ENCODE measurements at regions not wholly inside any gene's neighbourhood (a gene's known extent, or its start where the extent isn't known, plus 50 kb on each side); places are given as distances from the start of the nearest gene placed in this dataset.
"Not testable (repeated sequence)": the region's sequence is repeated elsewhere in the genome, so short reads cannot be mapped to it uniquely, and the experiment has no call there.

GRCh38 chr4:15336410-15337167, 91.2 kb upstream of the C1QTNF7 start:
- DNase-seq (ENCODE audit: low read depth, low spot score): peak; percentile 86

DNA sequence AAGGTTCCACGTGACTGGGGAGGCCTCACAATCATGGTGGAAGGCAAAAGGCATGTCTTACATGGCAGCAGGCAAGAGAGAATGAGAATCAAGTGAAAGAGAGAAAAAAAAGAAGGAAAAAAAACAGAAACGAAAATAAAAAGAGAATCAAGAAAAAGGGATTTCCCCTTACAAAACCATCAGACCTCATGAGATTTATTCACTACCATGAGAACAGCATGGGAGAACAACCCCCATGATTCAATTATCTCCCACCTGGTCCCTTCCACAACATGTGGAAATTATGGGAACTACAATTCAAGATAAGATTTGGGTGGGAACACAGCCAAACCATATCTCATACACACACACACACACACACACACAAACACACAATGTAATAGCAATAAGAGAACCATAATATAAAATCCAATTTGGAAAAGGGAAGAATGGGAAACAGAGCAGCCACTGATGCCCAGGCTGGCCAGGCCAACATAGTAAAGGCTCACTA, 90.6 kb upstream of the C1QTNF7 start:
- not testable (repeated sequence) for DNase-seq (ENCODE audit: low read depth, low spot score)

DNA sequence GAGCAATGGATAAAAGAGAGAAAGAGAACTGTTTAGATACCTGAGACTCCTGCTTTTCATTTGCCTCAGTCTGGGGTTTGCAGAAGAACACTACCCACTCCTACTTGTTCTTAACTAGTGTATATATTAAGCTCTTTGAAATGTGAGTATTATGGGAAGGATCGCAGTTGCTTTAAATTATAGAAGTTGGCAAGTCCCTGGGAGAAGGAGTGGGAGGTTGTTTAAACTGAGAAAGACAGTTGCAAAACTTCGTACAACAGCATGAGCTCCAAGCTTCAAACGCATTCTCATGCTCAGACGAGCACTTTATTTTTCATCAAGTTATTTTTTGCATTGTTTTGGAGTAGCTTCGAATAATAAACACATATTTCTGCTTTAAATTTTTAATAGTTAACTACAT, 88.1 kb upstream of the C1QTNF7 start:
- DNase-seq (ENCODE audit: low read depth, low spot score): no peak

DNA sequence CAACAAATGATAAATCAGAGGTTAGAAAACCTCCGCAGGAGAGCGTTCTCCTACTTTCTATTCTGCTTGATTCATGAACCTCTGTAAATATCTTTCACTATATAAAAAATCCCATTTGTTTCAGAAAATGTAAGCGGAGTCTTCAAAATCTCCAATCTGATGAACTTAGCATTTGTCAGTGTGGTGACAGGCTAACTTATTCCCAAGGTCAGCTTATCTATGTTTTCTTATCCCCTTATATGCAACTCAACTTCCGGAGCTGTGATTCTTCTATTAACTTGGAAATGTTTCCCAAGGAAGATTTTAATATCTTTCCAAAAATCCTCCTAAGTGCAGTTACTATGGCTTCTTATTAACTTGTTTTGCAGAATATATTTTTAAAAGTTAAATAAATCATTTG, 87.5 kb upstream of the C1QTNF7 start:
- DNase-seq (ENCODE audit: low read depth, low spot score): no peak

DNA sequence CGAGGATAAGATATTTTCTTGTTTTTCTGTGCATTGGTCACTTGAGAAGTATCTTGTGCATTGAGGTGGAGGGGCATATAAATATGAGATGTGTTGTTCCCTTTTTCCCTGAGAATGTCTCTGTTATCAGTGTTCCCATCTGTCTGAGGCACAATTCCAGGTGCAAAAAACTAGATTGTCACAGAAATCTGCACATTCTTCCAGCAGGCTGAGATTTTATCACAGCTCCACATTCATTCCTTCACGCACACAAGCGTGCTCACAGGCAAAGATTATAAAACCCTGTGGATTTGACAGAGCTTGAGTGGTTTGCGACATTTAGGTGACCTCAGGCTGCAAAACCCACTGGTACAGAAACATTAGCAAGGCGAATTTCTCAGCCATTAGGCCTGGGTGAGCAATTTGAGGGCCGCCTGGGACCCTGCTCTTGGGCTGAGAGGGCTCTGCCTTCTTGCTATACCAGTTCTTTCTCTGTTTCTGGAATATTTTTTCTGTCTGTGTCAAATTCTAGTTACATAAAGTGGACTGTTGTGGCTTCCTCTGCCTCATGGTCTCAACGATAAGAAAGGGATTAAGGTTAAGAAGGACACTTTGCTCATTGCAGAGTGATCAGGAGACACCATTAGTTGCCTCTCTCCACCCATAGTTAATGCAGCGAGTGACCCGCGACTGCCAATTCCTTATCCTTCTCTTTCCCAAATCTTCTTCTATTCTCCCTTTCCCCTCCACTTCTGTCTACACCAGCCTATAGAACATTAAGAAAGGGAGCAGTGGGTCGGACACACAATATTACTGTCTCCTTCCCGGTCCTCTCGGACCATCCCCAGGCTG, 86.7 kb upstream of the C1QTNF7 start:
- DNase-seq (ENCODE audit: low read depth, low spot score): no peak

- no peak for DNase-seq (ENCODE audit: low read depth, low spot score)
Measured at GRCh38 chr4:15341733-15342300, 86.0 kb upstream of the C1QTNF7 start.

GRCh38 chr4:15343000-15343399, 84.8 kb upstream of the C1QTNF7 start:
- DNase-seq (ENCODE audit: low read depth, low spot score): no peak

- no peak for DNase-seq (ENCODE audit: low read depth, low spot score)
Measured at GRCh38 chr4:15343581-15343980, 84.3 kb upstream of the C1QTNF7 start.

GRCh38 chr4:15344041-15344440, 83.8 kb upstream of the C1QTNF7 start:
- no peak for DNase-seq (ENCODE audit: low read depth, low spot score)

GRCh38 chr4:15345134-15345533, 82.7 kb upstream of the C1QTNF7 start:
- DNase-seq (ENCODE audit: low read depth, low spot score): no peak

DNA sequence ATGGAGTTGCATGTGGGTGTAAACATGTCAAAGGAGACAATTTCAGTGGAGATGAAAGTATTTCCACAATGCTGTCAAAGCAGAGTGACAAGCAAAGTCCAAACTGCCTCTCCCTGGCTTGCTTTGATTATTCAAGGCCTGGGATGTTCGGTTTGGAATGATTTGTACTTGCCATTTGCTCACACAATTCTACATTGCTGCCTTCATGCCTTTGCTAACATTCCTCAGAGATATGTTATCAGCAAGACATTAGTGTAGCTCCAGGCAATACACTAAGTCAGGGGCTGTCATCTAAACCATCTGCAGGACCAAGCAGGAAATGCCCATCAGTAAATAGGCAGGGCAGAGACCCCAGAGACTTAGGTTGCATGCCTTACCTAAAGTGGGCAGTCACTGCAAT, 79.6 kb upstream of the C1QTNF7 start:
- DNase-seq (ENCODE audit: low read depth, low spot score): no peak

GRCh38 chr4:15348695-15349094, 79.1 kb upstream of the C1QTNF7 start:
- no peak for DNase-seq (ENCODE audit: low read depth, low spot score)

GRCh38 chr4:15349531-15349935, 78.3 kb upstream of the C1QTNF7 start:
- no peak for DNase-seq (ENCODE audit: low read depth, low spot score)

- no peak for DNase-seq (ENCODE audit: low read depth, low spot score)
Measured at GRCh38 chr4:15349965-15350364, 77.9 kb upstream of the C1QTNF7 start.

GRCh38 chr4:15352524-15352923, 75.3 kb upstream of the C1QTNF7 start:
- DNase-seq (ENCODE audit: low read depth, low spot score): no peak

DNA sequence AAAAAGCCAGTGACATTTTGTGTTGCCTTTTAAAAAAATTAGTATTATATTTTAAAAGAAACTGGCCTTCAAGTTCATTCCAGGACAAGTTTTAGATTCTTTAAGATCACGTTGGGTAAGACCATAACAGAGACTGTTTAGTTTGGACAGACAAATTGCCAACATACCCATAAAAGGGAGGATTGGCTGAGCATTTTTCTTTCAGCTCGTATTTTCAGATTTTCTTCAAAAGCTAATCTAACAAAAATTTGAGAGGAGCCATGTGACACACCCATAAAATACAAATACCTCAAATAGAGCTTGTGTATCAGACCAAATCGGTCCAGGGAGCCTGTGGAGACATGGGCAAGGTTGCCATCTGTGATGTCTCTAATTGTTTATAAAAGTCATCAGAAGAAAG, 74.6 kb upstream of the C1QTNF7 start:
- no peak for DNase-seq (ENCODE audit: low read depth, low spot score)

- DNase-seq (ENCODE audit: low read depth, low spot score): no peak
Measured at GRCh38 chr4:15354371-15355297, 73.2 kb upstream of the C1QTNF7 start.

DNA sequence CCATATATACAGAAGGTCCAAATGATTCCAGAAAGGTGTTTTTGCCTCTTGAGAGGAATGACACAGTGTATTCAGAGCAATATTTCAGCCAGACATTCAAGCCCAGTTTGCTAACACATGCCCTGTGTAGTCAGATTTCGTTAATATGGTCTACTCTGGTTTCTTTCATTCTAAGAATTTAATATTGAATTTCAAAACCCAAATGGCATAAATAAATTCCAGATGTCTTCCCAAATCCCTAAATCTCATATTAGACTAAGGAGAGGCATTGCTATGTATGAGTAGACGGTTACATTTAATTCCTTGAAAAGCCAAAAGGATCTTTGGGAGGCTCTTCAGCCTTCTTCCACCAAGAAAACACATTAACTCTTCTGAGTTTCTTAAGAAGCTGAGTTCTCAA, 66.3 kb upstream of the C1QTNF7 start:
- no peak for DNase-seq (ENCODE audit: low read depth, low spot score)

- DNase-seq (ENCODE audit: low read depth, low spot score): no peak
Measured at GRCh38 chr4:15362541-15362940, 65.3 kb upstream of the C1QTNF7 start.

DNA sequence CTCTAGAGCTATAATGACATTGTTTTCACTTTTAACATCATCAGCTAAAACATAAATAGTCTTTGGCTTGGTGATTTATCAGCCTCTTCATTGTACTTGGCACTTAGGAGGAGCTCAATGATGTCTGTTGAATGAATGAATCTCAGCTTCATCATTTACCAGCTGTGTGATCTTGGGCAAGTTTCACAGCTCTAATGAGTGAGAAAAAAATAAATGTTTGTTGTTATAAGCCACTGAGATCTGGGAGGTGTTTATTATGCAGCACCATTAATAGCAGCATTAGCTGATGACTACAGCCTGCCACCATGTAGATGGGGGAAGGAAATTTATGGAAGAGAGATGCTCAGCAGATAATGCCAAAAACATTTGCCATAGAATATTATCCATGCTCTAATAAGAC, 63.6 kb upstream of the C1QTNF7 start:
- no peak for DNase-seq (ENCODE audit: low read depth, low spot score)

DNA sequence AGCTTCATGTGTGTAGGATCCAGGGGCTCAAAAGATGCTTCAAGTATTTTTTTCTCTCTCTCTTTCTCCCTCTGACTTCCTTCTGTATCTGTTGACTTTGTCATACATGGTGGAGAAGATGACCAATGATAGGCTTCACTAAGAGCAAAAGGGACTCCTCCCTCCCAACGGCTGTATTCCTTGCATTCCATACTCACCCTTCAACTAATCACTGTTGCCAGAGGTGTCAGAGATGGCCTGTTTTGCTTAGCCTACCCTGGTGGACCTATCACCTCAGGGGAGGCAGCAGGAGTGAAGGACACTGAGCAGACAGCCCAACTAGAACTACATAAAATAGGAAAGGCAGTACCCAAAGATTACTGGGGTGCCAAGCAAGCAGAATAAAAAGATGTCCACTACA, 62.2 kb upstream of the C1QTNF7 start:
- DNase-seq (ENCODE audit: low read depth, low spot score): no peak
